ENCODE measurements at regions not wholly inside any gene's neighbourhood (a gene's known extent, or its start where the extent isn't known, plus 50 kb on each side); places are given as distances from the start of the nearest gene placed in this dataset.

- 45% methylated on average over 3 of the region's 4 CpGs for WGBS
- Histone ChIP-seq H2BK15ac (ENCODE audit: low read depth, poor library complexity, severe bottlenecking) (no peak overlapping the region), H3K27me3 (ENCODE audit: control insufficient read depth in 1 of 2, insufficient read depth in 1 of 2, low read length in 2 of 2) (peaks cover 63 to 85% of the 10 kb centered on the region in 2 experiments), H2BK120ac (ENCODE audit: low read depth, low read length) (no peak overlapping the region), H3K79me1 (replicated peaks; ENCODE audit: low read length, poor library complexity, severe bottlenecking) (no peaks in the 10 kb centered on the region), H3K4me3 (ENCODE audit: insufficient read depth in 1 of 2, low read depth in 1 of 2, low read length in 2 of 2) (no peak overlapping the region), H3K9ac (ENCODE audit: low read length) (no peak overlapping the region), H3K4me2 (ENCODE audit: low read length, poor library complexity, severe bottlenecking) (no peak overlapping the region), H4K8ac (ENCODE audit: low read length) (no peak overlapping the region), H3K4ac (ENCODE audit: low read depth in 1 of 2, low read length in 2 of 2) (no peak overlapping the region), H3K36me3 (ENCODE audit: control insufficient read depth in 1 of 2, insufficient read depth in 2 of 2, low read depth in 1 of 2, low read length in 2 of 2) (no peaks in the 10 kb centered on the region), H4K91ac (ENCODE audit: low read length) (no peak overlapping the region), H3K23ac (ENCODE audit: low read length in 2 of 2) (no peak overlapping the region), H2AK5ac (ENCODE audit: low read length, severe bottlenecking) (no peak overlapping the region), H3K27ac (ENCODE audit: low read length, poor library complexity, severe bottlenecking) (no peak overlapping the region), H2AFZ (ENCODE audit: low read depth, low read length) (no peak overlapping the region), H3K18ac (ENCODE audit: low read depth in 1 of 2, low read length in 2 of 2) (no peak overlapping the region), H3K4me1 (ENCODE audit: control insufficient read depth, insufficient read depth, low read depth, low read length) (peaks cover 5% of the 10 kb centered on the region), H3K14ac (ENCODE audit: low read length in 2 of 2) (no peak overlapping the region), H3K9me3 (ENCODE audit: control insufficient read depth, low read length) (no peaks in the 10 kb centered on the region), H2BK12ac (ENCODE audit: low read length in 2 of 2) (no peak overlapping the region), H2BK5ac (ENCODE audit: low read depth, low read length, poor library complexity, severe bottlenecking) (no peak overlapping the region)
- DNase-seq = no peak
Measured at GRCh38 chr5:141743866-141744272, 61.8 kb upstream of the ARAP3 start.

GRCh38 chr5:141742866-141743851 is 61.1 kb upstream of the ARAP3 start:
- H3K18ac ChIP-seq (ENCODE audit: low read depth in 1 of 2, low read length in 2 of 2) = no peak overlapping the region
- H3K9me3 ChIP-seq (ENCODE audit: control insufficient read depth, low read length) = no peaks in the 10 kb centered on the region
- no peak overlapping the region for H4K91ac ChIP-seq (ENCODE audit: low read length)
- peaks cover 5% of the 10 kb centered on the region for H3K4me1 ChIP-seq (ENCODE audit: control insufficient read depth, insufficient read depth, low read depth, low read length)
- no peak overlapping the region for H2AK5ac ChIP-seq (ENCODE audit: low read length, severe bottlenecking)
- DNase-seq = peak; percentile 43
- peak overlapping the region in 1 of 2 experiments; percentile 24 for H3K4me3 ChIP-seq (ENCODE audit: insufficient read depth in 1 of 2, low read depth in 1 of 2, low read length in 2 of 2)
- no peaks in the 10 kb centered on the region for H3K79me1 ChIP-seq (replicated peaks; ENCODE audit: low read length, poor library complexity, severe bottlenecking)
- H3K4me2 ChIP-seq (ENCODE audit: low read length, poor library complexity, severe bottlenecking) = no peak overlapping the region
- no peak overlapping the region for H3K4ac ChIP-seq (ENCODE audit: low read depth in 1 of 2, low read length in 2 of 2)
- H3K27ac ChIP-seq (ENCODE audit: low read length, poor library complexity, severe bottlenecking) = no peak overlapping the region
- H2BK5ac ChIP-seq (ENCODE audit: low read depth, low read length, poor library complexity, severe bottlenecking) = no peak overlapping the region
- H2BK12ac ChIP-seq (ENCODE audit: low read length in 2 of 2) = no peak overlapping the region
- no peak overlapping the region for H3K23ac ChIP-seq (ENCODE audit: low read length in 2 of 2)
- no peak overlapping the region for H2BK120ac ChIP-seq (ENCODE audit: low read depth, low read length)
- no peak overlapping the region for H4K8ac ChIP-seq (ENCODE audit: low read length)
- H3K9ac ChIP-seq (ENCODE audit: low read length) = no peak overlapping the region
- H2BK15ac ChIP-seq (ENCODE audit: low read depth, poor library complexity, severe bottlenecking) = no peak overlapping the region
- H2AFZ ChIP-seq (ENCODE audit: low read depth, low read length) = no peak overlapping the region
- peaks cover 59 to 85% of the 10 kb centered on the region in 2 experiments for H3K27me3 ChIP-seq (ENCODE audit: control insufficient read depth in 1 of 2, insufficient read depth in 1 of 2, low read length in 2 of 2)
- WGBS = 23% methylated on average over 17 of the region's 18 CpGs
- no peak overlapping the region for H3K14ac ChIP-seq (ENCODE audit: low read length in 2 of 2)
- H3K36me3 ChIP-seq (ENCODE audit: control insufficient read depth in 1 of 2, insufficient read depth in 2 of 2, low read depth in 1 of 2, low read length in 2 of 2) = no peaks in the 10 kb centered on the region

DNA sequence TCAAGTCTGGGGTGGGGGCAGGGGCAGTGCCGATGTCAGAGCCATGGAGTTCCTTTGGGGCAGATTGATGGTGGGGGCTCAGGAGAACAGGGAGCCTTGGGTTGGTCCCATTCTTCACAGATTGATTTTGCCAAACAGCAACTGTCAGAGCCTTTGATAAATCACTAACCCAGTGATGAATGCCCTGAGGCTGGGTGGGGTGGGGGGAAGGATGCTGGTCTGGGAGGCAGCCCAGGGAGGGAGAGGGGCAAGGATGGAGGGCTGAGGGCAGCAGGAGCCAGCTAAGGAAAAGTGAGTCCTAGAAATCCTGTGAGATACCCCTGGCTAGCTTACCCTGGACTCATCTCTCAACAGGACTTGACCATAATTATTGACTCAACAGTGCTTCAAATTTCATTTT is 60.1 kb upstream of the ARAP3 start:
- H3K23ac ChIP-seq (ENCODE audit: low read length in 2 of 2) = no peak overlapping the region
- no peak overlapping the region for H2BK12ac ChIP-seq (ENCODE audit: low read length in 2 of 2)
- H3K36me3 ChIP-seq (ENCODE audit: control insufficient read depth in 1 of 2, insufficient read depth in 2 of 2, low read depth in 1 of 2, low read length in 2 of 2) = no peaks in the 10 kb centered on the region
- H3K27me3 ChIP-seq (ENCODE audit: control insufficient read depth in 1 of 2, insufficient read depth in 1 of 2, low read length in 2 of 2) = peaks cover 61 to 86% of the 10 kb centered on the region in 2 experiments
- no peak overlapping the region for H4K8ac ChIP-seq (ENCODE audit: low read length)
- no peak overlapping the region for H2AK5ac ChIP-seq (ENCODE audit: low read length, severe bottlenecking)
- H3K4me1 ChIP-seq (ENCODE audit: control insufficient read depth, insufficient read depth, low read depth, low read length) = peaks cover 2% of the 10 kb centered on the region
- no peak overlapping the region for H3K9ac ChIP-seq (ENCODE audit: low read length)
- no peak for DNase-seq
- no peak overlapping the region for H3K4ac ChIP-seq (ENCODE audit: low read depth in 1 of 2, low read length in 2 of 2)
- no peak overlapping the region for H3K18ac ChIP-seq (ENCODE audit: low read depth in 1 of 2, low read length in 2 of 2)
- no peaks in the 10 kb centered on the region for H3K9me3 ChIP-seq (ENCODE audit: control insufficient read depth, low read length)
- H2BK5ac ChIP-seq (ENCODE audit: low read depth, low read length, poor library complexity, severe bottlenecking) = no peak overlapping the region
- no peak overlapping the region for H3K14ac ChIP-seq (ENCODE audit: low read length in 2 of 2)
- no peak overlapping the region for H3K27ac ChIP-seq (ENCODE audit: low read length, poor library complexity, severe bottlenecking)
- H4K91ac ChIP-seq (ENCODE audit: low read length) = no peak overlapping the region
- H3K79me1 ChIP-seq (replicated peaks; ENCODE audit: low read length, poor library complexity, severe bottlenecking) = no peaks in the 10 kb centered on the region
- H2BK120ac ChIP-seq (ENCODE audit: low read depth, low read length) = no peak overlapping the region
- 100% methylated on average over 1 of the region's 1 CpG for WGBS
- no peak overlapping the region for H2BK15ac ChIP-seq (ENCODE audit: low read depth, poor library complexity, severe bottlenecking)
- no peak overlapping the region for H3K4me2 ChIP-seq (ENCODE audit: low read length, poor library complexity, severe bottlenecking)
- H2AFZ ChIP-seq (ENCODE audit: low read depth, low read length) = no peak overlapping the region
- H3K4me3 ChIP-seq (ENCODE audit: insufficient read depth in 1 of 2, low read depth in 1 of 2, low read length in 2 of 2) = no peak overlapping the region

DNA sequence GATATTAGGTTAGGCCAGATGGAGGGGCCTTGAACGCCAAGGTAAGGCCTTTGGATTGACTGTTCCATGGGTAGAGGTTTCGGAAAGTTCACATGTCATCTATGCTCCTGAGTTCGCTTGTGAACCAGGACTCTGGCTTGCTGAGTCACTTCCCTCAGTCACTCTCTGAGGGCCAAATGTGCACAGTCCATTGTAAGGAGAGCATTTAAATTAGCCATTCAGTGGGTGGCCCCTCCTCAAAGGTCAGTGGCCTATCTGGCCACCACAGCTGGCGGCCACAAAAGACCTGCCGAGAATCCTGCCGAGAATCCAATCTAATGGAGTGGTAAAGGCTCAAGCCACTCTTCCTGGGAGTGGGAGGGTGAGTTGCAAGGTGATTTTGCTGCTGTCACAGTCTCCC is 58.9 kb upstream of the ARAP3 start:
- Histone ChIP-seq H3K27ac (ENCODE audit: low read length, poor library complexity, severe bottlenecking) (no peak overlapping the region), H3K4me3 (ENCODE audit: insufficient read depth in 1 of 2, low read depth in 1 of 2, low read length in 2 of 2) (no peak overlapping the region), H3K18ac (ENCODE audit: low read depth in 1 of 2, low read length in 2 of 2) (no peak overlapping the region), H3K79me1 (replicated peaks; ENCODE audit: low read length, poor library complexity, severe bottlenecking) (no peaks in the 10 kb centered on the region), H2BK5ac (ENCODE audit: low read depth, low read length, poor library complexity, severe bottlenecking) (no peak overlapping the region), H3K27me3 (ENCODE audit: control insufficient read depth in 1 of 2, insufficient read depth in 1 of 2, low read length in 2 of 2) (peaks cover 66 to 86% of the 10 kb centered on the region in 2 experiments), H2AK5ac (ENCODE audit: low read length, severe bottlenecking) (no peak overlapping the region), H3K9ac (ENCODE audit: low read length) (no peak overlapping the region), H4K91ac (ENCODE audit: low read length) (no peak overlapping the region), H4K8ac (ENCODE audit: low read length) (no peak overlapping the region), H3K36me3 (ENCODE audit: control insufficient read depth in 1 of 2, insufficient read depth in 2 of 2, low read depth in 1 of 2, low read length in 2 of 2) (no peaks in the 10 kb centered on the region), H3K23ac (ENCODE audit: low read length in 2 of 2) (no peak overlapping the region), H3K4me1 (ENCODE audit: control insufficient read depth, insufficient read depth, low read depth, low read length) (no peaks in the 10 kb centered on the region), H2BK15ac (ENCODE audit: low read depth, poor library complexity, severe bottlenecking) (no peak overlapping the region), H3K14ac (ENCODE audit: low read length in 2 of 2) (no peak overlapping the region), H2BK12ac (ENCODE audit: low read length in 2 of 2) (no peak overlapping the region), H2BK120ac (ENCODE audit: low read depth, low read length) (no peak overlapping the region), H2AFZ (ENCODE audit: low read depth, low read length) (no peak overlapping the region), H3K4ac (ENCODE audit: low read depth in 1 of 2, low read length in 2 of 2) (no peak overlapping the region), H3K9me3 (ENCODE audit: control insufficient read depth, low read length) (no peaks in the 10 kb centered on the region), H3K4me2 (ENCODE audit: low read length, poor library complexity, severe bottlenecking) (no peak overlapping the region)
- WGBS = 74% methylated on average over 6 of the region's 6 CpGs
- no peak for DNase-seq

All from mesenchymal stem cell (in vitro differentiated cells and primary cell).